ENCODE measurements at regions not wholly inside any gene's neighbourhood (a gene's known extent, or its start where the extent isn't known, plus 50 kb on each side); places are given as distances from the start of the nearest gene placed in this dataset.

DNA sequence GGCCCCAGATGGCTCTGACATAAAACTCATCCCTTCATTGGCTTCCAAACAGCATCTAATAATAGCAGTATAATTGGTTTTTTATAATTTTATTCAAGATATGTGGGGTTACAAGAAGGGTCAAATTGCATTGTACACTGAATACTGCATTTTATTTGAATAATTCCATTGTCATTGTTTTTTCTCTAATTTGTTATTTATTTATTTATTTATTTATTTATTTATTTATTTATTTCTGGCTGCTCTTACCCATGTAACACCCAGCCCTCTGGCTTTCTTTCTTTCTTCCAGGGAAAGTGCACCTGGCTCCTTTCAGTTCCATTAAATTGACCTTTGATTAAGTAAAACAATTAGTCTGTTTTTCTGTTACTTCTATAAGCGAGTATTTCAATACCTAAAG is 210.1 kb downstream of the CDH9 start:
- POLR2A ChIA-PET, result no interaction called here
- CTCF ChIA-PET, result no interaction called here

DNA sequence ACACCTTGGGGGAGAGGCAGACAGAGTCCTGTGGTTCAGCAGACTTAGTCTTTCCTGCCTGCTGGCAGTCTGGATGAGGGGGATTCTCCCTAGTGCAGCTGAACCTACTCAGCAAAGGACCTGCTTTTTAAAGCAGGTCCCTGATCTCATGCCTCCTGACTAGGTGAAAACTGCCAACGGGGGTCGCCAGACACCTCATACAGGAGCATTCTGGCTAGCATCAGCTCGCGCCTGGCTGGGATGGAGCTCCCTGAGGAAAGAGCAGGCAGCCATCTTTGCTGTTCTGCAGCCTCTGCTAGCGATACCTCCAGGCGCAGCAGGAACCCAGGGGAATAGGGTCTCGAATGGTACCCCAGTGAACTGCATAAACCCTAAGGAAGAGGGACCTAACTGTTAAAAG is 225.2 kb downstream of the CDH9 start:
- CTCF ChIA-PET, result no interaction called here
- POLR2A ChIA-PET, result no interaction called here

DNA sequence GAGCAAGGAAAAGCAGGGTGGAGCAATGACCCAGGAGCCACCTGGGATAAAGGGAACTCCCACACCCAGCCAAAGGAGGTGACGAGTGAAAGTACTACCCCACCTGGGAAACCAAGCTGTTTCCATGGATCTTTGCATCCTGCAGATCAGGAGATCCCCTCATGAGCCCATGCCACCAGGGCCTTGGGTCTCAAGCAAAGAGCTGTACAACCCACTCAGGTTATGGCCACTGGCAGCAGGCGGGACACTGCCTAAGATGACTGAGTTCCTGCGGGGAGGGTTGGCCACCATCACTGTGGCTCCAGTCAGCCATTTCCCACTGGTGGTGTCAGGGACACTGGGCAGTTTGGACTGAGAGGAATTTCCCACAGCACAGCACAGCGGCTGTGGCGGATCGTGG is 225.7 kb downstream of the CDH9 start:
- CTCF ChIA-PET, result no interaction called here

DNA sequence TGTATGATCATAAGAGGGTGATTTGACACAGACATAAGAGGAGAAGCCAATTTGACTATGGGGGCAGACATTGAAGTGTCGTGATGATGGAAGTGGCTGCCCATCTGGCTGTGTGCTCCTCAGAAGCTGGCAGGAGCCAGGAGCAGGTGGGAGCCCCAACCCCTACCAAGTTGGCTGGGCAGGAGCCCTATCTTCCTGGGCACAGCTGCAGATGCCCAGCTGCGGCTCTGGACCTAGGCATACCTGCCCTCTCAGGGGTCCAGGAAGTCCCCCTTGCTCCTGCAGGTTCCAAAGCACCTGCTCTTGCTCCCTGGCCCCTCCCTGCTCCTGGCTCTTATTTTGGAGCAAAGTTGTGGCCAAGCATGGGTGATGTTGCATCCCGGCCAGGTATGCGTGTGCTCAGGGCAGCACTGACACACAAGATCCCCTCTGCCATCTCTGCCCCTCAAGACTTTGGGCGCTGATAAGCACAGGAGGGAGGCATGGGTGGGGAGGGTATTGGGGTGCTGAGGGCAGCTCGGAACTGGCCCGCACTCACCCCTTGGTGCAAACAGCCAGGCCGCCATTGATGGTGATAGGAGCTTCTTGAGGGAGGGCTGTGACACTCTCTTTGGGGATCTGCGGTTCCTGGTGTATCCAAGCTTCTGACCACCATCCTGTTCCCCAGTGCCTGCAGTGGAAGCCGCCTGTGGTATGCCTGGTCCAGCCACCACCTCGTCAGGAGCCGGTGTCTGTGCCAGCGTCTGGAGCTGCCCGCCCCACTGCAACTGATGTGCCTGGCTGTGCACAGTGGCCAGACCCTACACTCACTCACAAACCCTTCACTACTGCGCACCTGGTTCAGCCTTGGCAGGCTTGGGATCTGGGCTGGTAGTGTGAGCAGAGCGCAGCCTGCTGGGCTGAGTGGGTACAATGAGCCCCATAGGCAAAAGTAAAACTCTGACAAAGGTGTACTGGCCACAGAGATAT is 230.9 kb downstream of the CDH9 start:
- POLR2A ChIA-PET, result no interaction called here
- CTCF ChIA-PET, result no interaction called here

More for the DNA sequence above, 225.7 kb downstream of the CDH9 start:
- POLR2A ChIA-PET, result no interaction called here

DNA sequence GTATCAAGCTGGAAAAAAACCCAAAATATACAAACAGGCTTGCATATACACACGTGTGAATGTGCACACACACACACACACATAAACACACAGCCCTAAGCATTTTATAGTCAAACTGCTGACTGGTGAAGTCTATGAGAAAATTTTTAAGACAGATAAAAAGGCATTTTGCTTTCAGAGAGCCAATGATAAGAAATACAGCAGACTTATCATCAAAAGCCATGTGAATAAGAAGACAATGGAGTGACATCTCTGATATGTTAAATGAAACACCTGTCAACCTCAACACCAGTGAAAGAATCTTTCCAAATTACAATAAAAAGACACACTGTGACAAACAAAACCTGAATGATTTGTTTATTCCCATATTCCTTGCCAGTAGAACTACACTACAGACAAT is 233.3 kb downstream of the CDH9 start:
- ChIA-PET POLR2A (no interaction called here), CTCF (no interaction called here)

DNA sequence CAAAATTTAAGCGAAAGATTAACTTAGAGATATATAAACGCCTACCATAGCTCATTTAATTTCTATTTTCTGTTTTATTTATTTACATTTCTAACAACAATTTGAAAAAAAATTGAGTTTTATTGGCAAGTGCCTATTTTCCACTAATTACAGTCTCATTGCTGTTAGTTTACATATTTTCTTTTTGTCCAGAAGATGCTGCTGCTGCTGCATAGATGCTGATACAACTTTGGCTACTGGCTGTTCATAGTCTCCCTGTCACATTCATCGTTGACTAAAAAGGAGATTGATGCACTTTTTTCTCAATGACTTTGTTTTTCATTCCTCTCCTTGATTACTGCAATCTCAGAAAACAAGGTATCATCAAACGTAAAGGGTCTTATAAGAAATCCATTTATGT is 235.4 kb downstream of the CDH9 start:
- CTCF ChIA-PET, result no interaction called here
- POLR2A ChIA-PET, result no interaction called here

DNA sequence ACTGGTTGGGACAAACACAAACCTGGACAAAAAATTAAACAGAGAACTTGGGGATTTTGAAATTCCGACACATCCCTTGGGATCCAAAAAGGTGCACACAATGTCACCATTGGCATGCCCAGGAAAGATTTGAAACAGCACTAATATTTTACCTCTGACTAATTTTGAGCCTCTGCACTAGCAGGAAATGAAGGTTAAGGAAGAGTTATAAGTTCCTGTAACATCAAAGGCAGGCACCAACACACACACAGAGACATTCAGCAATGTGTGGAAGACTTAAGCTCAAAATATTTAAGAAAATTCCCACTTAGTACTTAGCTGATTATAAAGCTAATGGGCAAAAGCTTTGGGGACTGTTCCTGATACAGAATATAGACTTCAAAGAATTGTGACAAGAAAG is 247.0 kb downstream of the CDH9 start:
- POLR2A ChIA-PET, result no interaction called here
- CTCF ChIA-PET, result no interaction called here

DNA sequence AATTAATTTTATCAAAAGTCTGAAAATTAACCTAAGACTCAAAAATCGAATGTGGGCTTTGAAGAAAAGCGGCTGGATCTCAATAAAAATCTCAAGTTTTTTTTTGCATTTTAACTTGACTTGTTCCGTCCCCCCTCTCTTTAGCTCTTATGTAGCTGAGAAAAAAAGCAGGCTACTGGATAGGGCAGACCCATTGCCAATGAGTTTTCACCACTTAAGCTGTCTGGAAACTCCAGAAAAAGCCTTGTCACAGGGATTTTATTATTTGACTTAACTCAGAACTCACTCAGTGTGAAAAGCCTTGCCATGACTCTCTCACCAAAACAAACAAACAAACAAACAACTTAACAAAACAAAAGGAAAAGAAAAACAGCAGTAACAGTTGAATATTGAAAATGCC is 247.4 kb downstream of the CDH9 start:
- ChIA-PET CTCF (no interaction called here), POLR2A (no interaction called here)

DNA sequence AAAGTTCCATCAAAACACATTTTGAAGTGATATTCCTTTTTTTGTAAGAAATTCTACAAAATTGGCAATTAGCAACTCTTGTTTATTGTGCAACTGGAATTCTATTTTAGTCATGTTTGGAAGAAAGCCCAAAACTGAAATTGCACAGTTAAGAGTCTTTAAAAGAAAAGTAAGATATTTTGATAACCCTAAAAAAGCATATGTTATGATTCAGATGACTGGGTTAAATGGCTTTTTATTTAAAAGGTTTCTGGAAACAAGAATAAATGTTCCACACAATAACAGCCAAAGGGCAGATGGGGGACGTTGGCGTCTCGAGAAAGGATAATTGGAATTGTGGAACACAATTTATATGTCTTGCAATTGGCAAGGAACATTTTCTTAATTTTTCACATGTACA is 275.2 kb downstream of the CDH9 start:
- CTCF ChIA-PET, result no interaction called here
- POLR2A ChIA-PET, result no interaction called here

DNA sequence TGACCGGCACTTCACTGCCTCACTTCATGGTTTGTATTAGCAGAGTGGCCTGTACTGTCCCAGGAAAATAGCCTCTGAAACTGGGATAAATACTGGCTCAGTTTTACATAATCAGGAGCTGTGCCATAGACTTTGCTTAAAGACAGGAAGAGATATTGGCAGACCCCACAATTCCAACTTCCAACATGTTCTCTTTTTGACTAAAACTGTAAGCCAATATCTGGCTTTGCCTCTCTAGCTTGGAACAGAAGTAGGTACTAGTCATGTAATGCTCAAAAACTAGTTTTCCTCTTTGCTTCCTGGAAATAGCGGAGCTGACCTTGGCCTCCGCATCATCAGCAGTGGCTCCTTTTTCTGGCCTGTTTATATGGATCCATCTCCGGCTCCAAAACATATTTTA is 276.9 kb downstream of the CDH9 start:
- POLR2A ChIA-PET, result no interaction called here
- CTCF ChIA-PET, result no interaction called here

DNA sequence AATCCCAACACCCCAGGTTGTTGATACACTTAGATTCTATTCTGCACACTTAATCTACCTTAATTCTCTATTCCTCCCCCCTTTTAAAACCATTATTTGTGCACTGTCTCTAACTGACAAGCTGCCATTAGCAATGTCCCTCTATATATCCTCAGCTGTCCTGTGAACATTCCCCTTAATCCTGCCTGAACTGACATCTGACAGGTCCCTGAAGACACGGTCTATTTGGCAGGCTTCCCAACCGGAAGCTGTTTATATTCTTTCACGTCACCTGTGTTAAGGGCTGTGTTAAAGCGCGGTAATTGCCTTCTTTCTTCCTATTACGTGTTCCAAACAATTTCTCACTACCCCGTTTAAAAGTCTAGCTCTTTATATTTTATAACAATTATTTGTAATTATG is 277.3 kb downstream of the CDH9 start:
- ChIA-PET CTCF (no interaction called here), POLR2A (no interaction called here)

DNA sequence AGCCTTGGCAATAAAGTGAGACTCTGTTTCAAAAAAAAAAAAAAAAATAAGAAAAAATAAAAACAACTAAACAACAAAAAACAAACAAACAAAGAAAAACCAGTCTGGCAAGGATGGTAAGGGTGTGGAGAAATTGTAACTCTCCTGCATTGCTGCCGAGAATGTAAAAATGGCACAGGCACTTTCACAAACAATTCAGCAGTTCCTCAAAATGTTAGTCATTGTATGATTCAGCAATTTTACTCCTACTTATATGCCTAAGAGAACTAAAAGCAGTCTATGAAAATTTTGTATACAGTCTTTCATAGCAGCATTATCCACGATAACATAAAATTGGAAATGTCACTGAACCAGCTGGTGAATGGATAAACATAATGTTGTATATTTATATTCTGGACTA is 280.4 kb downstream of the CDH9 start:
- ChIA-PET POLR2A (no interaction called here), CTCF (no interaction called here)

DNA sequence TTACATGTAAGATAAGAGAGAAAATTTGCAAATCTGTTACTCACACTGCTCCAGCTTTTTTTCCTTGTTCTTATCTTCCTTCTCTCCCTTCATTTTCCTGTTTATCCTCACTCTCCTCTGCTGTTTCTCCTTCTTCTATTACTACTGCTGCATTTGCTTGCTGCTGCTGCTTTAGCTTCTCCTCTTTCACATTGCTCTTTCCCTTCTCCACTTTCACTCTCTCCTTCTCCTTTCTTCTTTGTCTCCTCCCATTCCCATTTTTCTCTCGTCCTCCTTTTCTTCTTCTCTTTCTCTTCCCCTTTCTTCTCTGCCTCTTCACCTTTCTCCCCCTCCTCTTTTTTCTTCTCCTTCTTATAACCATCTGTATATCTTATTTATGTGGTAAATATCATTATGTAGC is 288.6 kb downstream of the CDH9 start:
- CTCF ChIA-PET, result no interaction called here

DNA sequence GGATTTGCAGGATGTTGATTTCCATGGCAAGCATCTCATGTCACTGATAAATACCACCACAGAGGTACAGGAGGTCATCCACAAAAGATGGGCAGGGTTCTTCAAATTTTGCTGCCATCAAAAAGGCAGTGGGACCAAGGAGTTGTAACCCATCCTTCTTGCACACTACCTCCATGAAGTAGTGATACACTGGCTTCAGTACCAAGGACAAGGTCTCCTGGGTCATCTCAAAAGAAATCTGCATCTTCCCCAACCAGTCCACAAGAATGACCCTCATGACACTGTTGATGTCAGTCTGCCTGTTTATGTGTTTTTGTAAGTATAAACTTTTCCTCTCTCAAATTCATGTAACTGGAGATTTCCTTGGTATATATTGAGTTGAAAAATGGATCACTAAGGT is 298.2 kb downstream of the CDH9 start:
- ChIA-PET CTCF (no interaction called here), POLR2A (no interaction called here)

More for the DNA sequence above, 288.6 kb downstream of the CDH9 start:
- POLR2A ChIA-PET, result no interaction called here

DNA sequence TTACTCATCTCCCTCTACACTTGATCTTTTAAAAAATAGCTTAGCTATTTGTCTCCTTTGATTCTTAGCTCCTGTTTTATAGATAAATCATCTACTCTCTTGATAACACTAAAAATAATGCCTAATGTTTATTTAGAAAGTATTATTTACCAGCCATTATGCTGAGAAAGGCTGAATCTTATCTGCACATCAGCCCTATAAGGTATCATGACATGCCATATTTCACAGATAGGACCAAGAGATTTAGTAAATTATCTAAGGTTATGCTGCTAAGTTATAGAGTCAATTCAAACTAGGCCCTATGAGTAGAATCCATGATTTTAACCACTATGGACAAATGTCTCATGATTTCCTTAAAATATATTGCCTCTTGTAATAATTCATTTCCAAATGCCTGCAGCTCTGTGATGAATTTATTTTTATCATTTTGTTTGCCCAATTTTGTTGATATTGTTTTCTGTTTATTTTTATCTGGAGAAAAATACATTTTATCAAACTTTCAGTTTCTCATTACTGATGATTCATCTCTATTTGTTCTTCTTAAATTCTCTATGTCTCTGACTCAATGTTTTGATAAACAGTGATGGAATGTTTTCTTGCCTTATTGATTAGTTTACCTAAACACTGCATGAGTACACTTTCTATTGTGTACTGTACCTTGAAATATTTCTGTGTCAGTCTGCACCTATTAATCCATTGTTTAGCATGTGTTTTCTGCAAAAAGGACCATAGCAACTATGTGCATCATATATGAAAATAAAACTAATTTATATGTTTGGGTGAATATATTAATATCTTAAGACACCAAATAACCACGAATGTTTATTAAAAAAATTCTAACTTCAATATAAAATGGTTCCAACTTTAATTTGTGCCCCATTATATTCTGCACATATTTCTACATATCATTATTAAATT is 300.8 kb downstream of the CDH9 start:
- ChIA-PET CTCF (no interaction called here), POLR2A (no interaction called here)

DNA sequence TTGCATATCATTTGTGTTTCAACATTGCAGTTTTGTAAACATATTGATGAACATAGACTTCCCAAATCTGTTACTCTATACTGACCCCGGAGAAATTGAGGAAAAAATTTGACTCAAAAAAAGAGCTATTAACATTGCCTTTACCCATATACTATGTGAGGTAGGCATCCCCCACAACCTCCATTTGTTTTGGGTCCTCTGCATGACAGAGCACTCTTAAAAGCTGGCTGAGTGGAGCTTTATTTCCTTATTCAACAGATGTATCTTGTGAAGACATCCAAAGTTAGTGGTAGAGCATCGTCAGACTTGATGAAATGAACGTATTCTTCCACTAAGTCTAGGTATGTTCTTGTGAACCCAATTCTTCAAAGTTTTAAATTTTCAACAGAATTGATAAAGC is 310.5 kb downstream of the CDH9 start:
- POLR2A ChIA-PET, result no interaction called here

DNA sequence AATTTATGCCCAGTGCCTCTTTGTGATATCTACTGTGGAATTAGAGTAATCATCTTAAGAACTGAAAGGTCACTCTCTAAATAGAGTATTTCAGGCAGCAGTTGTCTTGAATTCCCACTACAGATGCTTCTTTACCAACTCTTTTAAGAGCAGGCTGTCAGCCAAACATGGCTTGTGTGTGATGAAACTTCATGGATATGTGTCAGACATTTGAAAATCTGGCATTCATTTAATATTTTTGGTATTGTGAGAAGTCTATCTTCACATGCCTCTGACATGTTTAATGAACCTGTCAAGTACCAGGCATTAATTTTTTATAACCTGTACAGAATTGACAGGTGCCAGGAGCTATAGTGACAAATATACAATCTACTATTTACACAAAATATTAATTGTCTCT is 318.6 kb downstream of the CDH9 start:
- ChIA-PET CTCF (no interaction called here), POLR2A (no interaction called here)

More for the DNA sequence above, 310.5 kb downstream of the CDH9 start:
- CTCF ChIA-PET, result no interaction called here

DNA sequence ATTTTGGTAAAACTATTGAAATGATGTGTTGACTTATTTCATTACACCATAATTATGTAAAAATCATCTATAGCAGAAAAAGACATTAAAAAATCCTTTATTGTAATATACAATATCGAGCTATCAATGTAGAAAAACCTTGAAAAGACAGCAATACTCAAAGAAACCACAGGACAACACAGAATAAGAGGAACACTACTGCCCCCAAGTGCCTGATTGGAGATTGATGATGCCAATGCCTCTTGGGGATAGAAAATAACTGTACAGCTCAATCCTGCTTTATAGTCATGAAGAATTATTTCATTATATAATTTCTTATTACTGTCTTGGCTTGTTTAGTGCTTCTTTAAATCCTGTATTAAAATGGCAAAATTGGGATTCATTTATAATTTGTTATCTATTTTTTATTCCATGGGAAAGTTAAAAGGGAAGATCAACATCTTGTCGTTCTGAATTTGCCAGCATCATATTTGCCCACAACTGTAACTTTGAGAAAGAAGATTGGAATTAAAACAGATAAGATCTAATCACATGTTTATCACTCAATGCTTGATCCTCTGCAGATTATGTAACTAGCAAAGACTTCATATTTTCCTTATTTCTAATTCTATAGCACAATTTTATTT is 337.5 kb downstream of the CDH9 start:
- POLR2A ChIA-PET, result no interaction called here
- CTCF ChIA-PET, result no interaction called here

DNA sequence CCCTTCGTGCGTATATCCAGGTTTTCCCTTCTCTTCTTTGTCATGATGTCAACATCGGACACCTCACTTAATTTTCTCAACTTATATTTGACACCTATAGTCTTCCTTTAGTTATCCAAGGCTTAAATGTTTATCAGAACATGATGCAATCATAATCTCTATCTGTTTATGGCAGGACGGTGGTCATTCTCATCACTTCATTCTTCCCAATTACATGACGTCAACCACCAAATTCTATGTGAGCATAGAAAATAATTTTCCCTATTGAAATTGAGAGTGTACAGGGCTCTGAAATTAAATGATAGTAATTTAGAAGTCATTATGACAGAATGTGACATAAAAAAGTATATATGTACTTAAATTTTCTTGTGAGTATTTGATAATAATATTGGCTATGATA is 345.4 kb downstream of the CDH9 start:
- POLR2A ChIA-PET, result no interaction called here
- CTCF ChIA-PET, result no interaction called here

DNA sequence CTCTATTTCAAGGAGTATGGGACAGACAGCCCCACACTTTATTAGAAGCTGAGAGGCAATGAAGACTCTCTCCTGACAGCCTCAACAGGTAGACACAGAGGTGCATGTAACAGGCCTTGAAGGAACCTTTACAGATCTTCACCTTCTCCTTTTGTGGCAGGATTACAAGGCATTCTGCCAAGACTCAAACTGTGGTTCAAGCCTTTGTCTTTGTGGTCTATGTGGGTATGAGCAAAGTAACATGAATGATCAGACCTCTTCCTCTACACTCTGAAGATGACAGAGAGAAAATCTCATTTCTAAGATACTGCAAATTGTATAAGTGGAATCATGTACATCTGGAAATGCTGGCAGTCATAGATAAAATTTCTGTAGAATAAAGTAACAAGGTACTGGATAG is 346.9 kb downstream of the CDH9 start:
- CTCF ChIA-PET, result no interaction called here

DNA sequence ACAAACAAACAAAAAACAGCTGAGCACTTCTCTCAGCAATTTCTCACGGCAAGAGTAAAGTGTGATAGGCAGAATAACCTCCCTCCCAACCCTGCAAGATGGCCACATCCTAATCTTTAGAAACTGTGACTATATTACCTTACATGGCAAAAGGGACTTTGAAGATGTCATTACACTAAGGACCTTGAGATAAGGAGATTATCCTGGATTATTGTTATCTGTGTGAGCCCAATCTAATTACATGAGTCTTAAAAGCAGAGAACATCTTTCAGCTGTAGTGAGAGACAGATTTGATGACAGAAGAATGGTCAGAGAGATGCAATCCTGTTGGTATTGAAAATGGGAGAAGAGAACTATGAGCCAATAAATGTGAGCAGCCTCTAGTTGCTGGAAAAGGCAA is 347.9 kb downstream of the CDH9 start:
- CTCF ChIA-PET, result no interaction called here
- POLR2A ChIA-PET, result no interaction called here

More for the DNA sequence above, 346.9 kb downstream of the CDH9 start:
- POLR2A ChIA-PET, result no interaction called here
